ENCODE measurements at regions not wholly inside any gene's neighbourhood (a gene's known extent, or its start where the extent isn't known, plus 50 kb on each side); places are given as distances from the start of the nearest gene placed in this dataset.

DNA sequence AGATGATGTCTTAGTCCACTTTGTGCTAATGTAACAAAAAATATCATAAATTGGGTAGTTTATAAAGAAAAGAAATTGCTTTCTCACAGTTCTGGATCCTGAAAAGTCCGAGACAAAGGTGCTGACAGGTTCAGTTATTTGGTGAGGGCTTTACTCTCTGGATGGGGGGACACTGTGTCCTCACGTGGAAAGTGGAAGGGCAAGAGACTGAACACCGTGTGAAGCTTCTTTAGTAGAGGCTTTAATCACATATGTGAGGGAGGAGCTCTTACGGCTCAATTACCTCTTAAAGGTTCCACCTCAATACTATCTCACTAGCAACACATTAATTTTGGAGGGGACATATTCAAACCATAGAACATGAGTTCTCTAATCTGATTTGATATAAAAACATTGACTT, 204.3 kb downstream of the FSIP2 start:
- no peaks in the 10 kb centered on the region for H3K4me1 ChIP-seq
- no peak for ATAC-seq
- peaks cover 0 to 34% of the 10 kb centered on the region in 2 donors for H3K36me3 ChIP-seq
- TF ChIP-seq POLR2AphosphoS5 (IDR thresholded peaks at IDR 0.05) (no peak), EP300 (IDR thresholded peaks at IDR 0.05) (no peak), POLR2A (IDR thresholded peaks at IDR 0.05) (no peak)
- TF ChIP-seq, protein P1, sequence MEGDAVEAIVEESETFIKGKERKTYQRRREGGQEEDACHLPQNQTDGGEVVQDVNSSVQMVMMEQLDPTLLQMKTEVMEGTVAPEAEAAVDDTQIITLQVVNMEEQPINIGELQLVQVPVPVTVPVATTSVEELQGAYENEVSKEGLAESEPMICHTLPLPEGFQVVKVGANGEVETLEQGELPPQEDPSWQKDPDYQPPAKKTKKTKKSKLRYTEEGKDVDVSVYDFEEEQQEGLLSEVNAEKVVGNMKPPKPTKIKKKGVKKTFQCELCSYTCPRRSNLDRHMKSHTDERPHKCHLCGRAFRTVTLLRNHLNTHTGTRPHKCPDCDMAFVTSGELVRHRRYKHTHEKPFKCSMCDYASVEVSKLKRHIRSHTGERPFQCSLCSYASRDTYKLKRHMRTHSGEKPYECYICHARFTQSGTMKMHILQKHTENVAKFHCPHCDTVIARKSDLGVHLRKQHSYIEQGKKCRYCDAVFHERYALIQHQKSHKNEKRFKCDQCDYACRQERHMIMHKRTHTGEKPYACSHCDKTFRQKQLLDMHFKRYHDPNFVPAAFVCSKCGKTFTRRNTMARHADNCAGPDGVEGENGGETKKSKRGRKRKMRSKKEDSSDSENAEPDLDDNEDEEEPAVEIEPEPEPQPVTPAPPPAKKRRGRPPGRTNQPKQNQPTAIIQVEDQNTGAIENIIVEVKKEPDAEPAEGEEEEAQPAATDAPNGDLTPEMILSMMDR (IDR thresholded peaks at IDR 0.05): no peak
- 88 to 93% methylated on average over 4 of the region's 4 CpGs for WGBS, 2 donors (ENCODE audit: low coverage in 1 of 2)
- H3K27ac ChIP-seq: no peak overlapping the region
- H3K27me3 ChIP-seq: no peaks in the 10 kb centered on the region
- H3K4me3 ChIP-seq: no peak overlapping the region
- peaks cover 0 to 21% (median 0%) of the 10 kb centered on the region in 3 donors for H3K9me3 ChIP-seq

DNA sequence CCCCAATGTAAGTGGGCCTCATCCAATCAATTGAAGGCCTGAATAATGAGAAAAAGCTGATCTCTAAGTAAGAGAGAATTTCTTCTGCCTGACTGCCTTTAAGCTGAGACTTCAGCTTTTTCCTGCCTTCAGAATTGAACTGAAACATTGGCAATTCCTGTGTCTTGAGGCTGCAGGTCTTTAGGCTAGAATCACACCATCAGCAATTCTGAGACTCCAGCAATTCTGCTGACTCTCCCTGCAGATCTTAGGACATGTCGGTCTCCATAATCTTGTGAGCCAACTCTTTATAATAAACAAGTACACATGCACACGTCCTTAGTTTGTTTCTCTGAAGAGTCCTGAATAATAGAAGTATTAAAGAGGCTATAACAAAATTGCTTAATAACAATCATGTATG, 209.1 kb downstream of the FSIP2 start:
- H3K27ac ChIP-seq: no peak overlapping the region
- ATAC-seq: no peak
- WGBS, 2 donors (ENCODE audit: low coverage in 1 of 2): 29 to 65% methylated on average over 1 to 2 of the region's 2 CpGs
- H3K9me3 ChIP-seq: peaks cover 0 to 14% (median 0%) of the 10 kb centered on the region in 3 donors
- peaks cover 0 to 40% of the 10 kb centered on the region in 2 donors for H3K36me3 ChIP-seq
- no peaks in the 10 kb centered on the region for H3K4me1 ChIP-seq
- TF ChIP-seq POLR2AphosphoS5 (IDR thresholded peaks at IDR 0.05) (no peak), EP300 (IDR thresholded peaks at IDR 0.05) (no peak), POLR2A (IDR thresholded peaks at IDR 0.05) (no peak)
- TF ChIP-seq, protein P1 (IDR thresholded peaks at IDR 0.05): no peak
- H3K4me3 ChIP-seq: no peak overlapping the region
- H3K27me3 ChIP-seq: no peaks in the 10 kb centered on the region

DNA sequence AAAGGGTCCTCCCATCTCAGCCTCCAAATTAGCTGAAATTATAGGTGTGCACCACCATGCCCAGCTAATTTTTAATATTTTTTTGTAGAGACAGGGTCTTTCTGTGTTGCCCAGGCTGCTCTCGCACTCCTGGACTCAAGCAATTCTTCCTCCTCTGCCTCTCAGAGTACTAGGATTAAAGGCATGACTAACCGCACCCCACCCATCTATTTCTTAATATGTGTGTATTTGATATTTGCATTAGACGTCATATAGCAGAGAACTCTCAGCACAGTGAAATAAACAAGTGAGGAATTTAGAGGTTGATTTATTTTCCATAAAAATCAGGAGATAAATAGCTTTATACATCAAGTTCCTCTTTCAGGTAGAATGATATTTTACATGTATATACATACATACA, 213.5 kb downstream of the FSIP2 start:
- WGBS, 2 donors (ENCODE audit: low coverage in 1 of 2): 89 to 100% methylated on average over 3 of the region's 3 CpGs
- Histone ChIP-seq H3K4me1 (no peaks in the 10 kb centered on the region), H3K9me3 (no peaks in the 10 kb centered on the region), H3K36me3 (peaks cover 0 to 13% of the 10 kb centered on the region in 2 donors), H3K4me3 (no peak overlapping the region), H3K27me3 (no peaks in the 10 kb centered on the region), H3K27ac (no peak overlapping the region)
- no peak for ATAC-seq
- TF ChIP-seq POLR2AphosphoS5 (IDR thresholded peaks at IDR 0.05) (no peak), EP300 (IDR thresholded peaks at IDR 0.05) (no peak), POLR2A (IDR thresholded peaks at IDR 0.05) (no peak)
- TF ChIP-seq, protein P1 (IDR thresholded peaks at IDR 0.05): no peak

DNA sequence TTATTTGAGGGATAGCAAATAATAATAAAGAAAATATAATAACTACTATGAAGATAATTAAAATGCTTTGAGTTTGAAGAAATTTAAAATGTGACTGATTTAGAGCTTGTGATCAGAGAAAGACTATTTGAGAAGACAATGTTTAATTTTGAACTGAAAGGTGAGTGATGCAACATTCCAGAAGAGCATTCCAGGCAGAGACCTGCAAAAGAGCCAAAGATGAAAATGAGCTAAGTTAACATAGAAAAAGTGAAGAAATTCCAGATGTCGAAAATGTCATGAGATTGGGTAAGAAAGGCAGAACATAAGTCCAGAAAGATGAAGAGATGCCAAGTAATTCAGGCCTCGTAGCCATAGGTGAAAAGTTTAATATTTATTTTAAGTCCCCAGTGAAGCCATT, 215.8 kb downstream of the FSIP2 start:
- WGBS, 2 donors (ENCODE audit: low coverage in 1 of 2): 67 to 78% methylated on average over 2 of the region's 2 CpGs
- Histone ChIP-seq H3K4me1 (no peaks in the 10 kb centered on the region), H3K4me3 (no peak overlapping the region), H3K27ac (no peak overlapping the region), H3K9me3 (no peaks in the 10 kb centered on the region), H3K36me3 (peaks cover 0 to 7% of the 10 kb centered on the region in 2 donors), H3K27me3 (no peaks in the 10 kb centered on the region)
- TF ChIP-seq EP300 (IDR thresholded peaks at IDR 0.05): no peak
- no peak for TF ChIP-seq POLR2A (IDR thresholded peaks at IDR 0.05)
- TF ChIP-seq, protein P1 (IDR thresholded peaks at IDR 0.05): no peak
- TF ChIP-seq POLR2AphosphoS5 (IDR thresholded peaks at IDR 0.05): no peak
- no peak for ATAC-seq

DNA sequence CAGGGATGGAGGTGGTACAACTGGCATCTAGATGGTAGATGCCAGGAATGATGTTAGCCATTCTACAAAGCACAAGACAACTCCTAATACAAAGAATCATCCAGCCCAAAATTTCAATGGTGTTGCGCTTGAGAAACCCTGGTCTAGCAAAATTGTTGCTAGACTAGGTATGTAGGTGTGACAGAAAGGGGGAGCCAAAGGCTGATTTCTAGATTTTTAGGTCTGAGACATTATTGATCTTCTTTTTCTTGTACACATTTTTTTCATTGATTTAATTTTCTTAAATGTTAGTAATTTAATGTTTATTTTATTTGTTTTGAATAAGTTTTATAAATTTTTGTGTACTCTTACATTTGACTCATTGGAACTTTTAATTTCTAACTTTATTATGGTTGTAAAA, 216.4 kb downstream of the FSIP2 start:
- Histone ChIP-seq H3K9me3 (peaks cover 0 to 4% (median 0%) of the 10 kb centered on the region in 3 donors), H3K36me3 (peaks cover 0 to 6% of the 10 kb centered on the region in 2 donors), H3K27me3 (no peaks in the 10 kb centered on the region), H3K27ac (no peak overlapping the region), H3K4me1 (no peaks in the 10 kb centered on the region), H3K4me3 (no peak overlapping the region)
- 100% methylated on average over 1 of the region's 1 CpG for WGBS, 2 donors (ENCODE audit: low coverage in 1 of 2)
- TF ChIP-seq, protein P1 (IDR thresholded peaks at IDR 0.05): no peak
- TF ChIP-seq POLR2AphosphoS5 (IDR thresholded peaks at IDR 0.05): no peak
- no peak for ATAC-seq
